AG10803 (cell line): ENCODE measurements at regions not wholly inside any gene's neighbourhood (a gene's known extent, or its start where the extent isn't known, plus 50 kb on each side); places are given as distances from the start of the nearest gene placed in this dataset.
"Not testable (repeated sequence)": the region's sequence is repeated elsewhere in the genome, so short reads cannot be mapped to it uniquely, and the experiment has no call there.

ENCODE experiments used
- DNase-seq: peaks from one replicate; pipeline ENCODE4 v3.0.0; 2010; ENCODE audit warnings: low read depth
- H3K4me3 ChIP-seq: 2 replicates; pipeline ENCODE4 v1.5.1; 2011; ENCODE audit warnings: mild to moderate bottlenecking, low read length, control low read depth
- TF ChIP-seq, protein P1 (sequence below): conservative IDR thresholded peaks from 2 replicates; pipeline ENCODE4 v1.5.1; 2011; ENCODE audit warnings: mild to moderate bottlenecking, low read length, control low read depth, inconsistent platforms

DNA sequence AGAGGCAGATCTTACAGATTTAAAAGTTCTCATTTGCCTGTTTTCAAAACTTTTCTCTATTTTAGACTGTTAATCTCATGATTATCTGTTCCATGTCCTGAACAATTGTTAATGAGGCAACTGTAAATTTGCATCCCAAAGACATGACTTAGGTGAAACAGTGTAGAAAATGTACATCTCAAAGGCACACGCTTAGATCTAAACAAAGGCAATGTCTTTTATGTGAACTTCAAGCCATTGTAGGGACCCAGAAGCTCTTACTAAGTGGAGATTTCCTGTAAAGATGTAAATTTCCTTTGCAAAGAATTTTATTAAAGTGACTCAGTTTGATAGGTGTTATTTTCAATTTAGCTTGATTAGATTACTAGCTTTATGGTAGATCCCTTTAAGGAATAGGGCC is 125.2 kb upstream of the F3 start:
- no peak for DNase-seq
- TF ChIP-seq, protein P1, sequence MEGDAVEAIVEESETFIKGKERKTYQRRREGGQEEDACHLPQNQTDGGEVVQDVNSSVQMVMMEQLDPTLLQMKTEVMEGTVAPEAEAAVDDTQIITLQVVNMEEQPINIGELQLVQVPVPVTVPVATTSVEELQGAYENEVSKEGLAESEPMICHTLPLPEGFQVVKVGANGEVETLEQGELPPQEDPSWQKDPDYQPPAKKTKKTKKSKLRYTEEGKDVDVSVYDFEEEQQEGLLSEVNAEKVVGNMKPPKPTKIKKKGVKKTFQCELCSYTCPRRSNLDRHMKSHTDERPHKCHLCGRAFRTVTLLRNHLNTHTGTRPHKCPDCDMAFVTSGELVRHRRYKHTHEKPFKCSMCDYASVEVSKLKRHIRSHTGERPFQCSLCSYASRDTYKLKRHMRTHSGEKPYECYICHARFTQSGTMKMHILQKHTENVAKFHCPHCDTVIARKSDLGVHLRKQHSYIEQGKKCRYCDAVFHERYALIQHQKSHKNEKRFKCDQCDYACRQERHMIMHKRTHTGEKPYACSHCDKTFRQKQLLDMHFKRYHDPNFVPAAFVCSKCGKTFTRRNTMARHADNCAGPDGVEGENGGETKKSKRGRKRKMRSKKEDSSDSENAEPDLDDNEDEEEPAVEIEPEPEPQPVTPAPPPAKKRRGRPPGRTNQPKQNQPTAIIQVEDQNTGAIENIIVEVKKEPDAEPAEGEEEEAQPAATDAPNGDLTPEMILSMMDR, result no peak
- no peak overlapping the region for H3K4me3 ChIP-seq

DNA sequence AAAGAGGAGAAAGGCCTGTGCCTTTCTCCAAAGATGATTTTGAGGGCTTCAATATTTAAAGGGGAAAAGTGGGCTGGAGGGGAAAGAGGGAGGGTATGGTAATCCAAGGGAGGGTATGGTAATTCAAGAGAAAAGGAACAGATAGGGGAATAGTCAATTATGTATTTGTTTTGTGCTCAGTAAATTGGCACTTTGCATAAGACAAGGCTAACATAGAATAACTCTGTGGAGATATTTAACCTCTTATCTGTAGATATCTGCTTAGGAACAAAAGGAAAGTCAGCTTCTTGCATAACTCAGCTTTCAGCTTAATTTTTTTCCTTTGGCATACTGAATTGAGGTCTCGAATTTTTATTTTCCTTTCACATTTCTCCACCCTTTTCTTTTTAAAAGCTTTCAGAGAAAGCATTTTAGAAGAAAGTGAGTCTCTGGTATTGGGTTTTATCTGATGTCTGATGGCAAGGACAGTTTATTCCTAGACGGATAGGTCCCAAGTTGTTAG is 119.9 kb upstream of the F3 start:
- H3K4me3 ChIP-seq, result no peak overlapping the region
- DNase-seq, result no peak
- TF ChIP-seq, protein P1, result no peak

DNA sequence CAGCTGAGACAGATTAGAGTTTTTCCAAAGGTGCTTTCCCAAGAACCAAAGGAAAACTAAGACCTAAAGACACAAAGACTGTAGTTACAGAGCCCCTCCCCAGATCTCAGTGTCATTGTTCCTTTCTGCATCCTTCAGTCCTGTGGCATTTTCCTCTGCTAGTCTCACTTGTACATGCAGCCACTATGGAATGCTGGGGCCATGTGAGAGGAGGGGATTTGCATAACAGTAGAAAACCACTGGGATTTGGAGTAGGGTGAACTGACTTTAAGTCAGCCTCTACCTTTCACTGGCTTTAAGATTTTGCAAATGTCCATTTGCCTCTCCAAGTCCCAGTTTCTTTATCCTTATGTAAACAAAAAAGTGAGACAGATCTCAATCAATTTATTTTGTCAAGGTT is 119.4 kb upstream of the F3 start:
- TF ChIP-seq, protein P1, result no peak
- peak; percentile 44 for DNase-seq
- no peak overlapping the region for H3K4me3 ChIP-seq

DNA sequence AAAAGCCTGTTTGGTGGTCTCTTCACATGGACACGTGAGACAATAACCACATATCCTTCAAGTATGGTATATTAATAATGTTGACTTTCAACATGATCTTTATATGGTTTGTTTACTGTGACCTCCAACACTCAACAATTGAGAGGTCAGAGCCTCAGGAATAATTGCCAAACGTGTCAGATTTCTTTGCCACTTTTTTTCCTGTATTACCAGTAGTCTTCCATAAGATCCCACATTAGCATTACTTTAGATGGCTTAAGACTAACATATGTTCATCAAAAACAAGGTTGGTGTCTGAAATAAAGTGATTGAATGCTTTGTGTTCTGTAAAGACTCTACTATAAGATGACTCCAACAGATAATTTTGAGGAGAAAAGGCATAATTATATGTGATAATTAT is 118.7 kb upstream of the F3 start:
- TF ChIP-seq, protein P1, result no peak
- DNase-seq, result no peak
- H3K4me3 ChIP-seq, result no peak overlapping the region

DNA sequence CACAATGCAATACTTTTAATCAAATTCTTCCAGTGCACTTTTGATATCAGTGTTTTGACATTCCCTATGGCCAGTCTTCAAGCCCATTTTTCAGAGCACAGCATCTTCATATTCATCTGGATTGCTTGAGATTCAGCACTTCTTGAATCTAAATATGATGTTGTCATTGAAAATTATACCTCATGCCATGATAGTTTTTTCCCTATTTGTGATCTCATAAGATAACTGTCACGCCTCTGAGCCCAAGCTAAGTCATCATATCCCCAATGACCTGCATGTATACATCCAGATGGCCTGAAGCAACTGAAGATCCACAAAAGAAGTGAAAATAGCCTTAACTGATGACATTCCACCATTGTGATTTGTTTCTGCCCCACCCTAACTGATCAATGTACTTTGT is 117.6 kb upstream of the F3 start:
- DNase-seq, H3K4me3 ChIP-seq: not testable (repeated sequence)

DNA sequence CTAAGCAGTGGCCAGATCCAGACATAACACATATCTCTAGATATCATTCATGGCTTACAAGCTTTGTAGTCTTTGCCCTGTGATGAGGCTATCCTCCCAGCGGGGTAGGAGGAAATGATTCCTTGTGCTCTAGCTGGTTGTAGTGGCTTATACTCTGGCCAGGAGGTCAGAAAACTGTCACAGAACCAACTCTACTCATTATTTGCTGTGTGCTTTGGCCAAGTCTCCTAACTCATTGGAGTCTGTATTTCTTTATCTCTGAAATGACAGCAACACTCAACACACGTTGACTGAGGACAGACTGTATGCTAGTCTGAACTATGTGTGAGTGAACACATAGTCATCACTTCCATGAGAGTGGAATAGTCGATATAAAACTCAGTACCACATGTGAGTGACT is 116.7 kb upstream of the F3 start:
- DNase-seq, result peak; percentile 49
- TF ChIP-seq, protein P1, result no peak
- H3K4me3 ChIP-seq, result no peak overlapping the region

DNA sequence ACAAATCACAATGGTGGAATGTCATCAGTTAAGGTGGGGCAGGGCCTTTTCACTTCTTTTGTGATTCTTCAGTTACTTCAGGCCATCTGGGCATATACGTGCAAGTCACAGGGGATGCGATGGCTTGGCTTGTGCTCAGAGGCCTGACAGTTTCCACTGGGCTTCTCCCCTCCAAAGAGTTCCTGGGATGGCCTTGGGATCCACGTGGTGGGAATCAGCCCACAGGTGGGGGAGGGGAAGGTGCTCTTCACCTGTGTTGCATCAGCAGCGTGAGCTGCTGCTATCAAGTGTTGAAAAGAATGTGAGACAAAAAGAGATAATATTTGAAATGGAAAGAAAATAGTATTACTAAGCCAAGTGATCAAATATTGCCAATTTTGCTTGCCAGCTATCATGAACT is 116.2 kb upstream of the F3 start:
- DNase-seq, H3K4me3 ChIP-seq: not testable (repeated sequence)

DNA sequence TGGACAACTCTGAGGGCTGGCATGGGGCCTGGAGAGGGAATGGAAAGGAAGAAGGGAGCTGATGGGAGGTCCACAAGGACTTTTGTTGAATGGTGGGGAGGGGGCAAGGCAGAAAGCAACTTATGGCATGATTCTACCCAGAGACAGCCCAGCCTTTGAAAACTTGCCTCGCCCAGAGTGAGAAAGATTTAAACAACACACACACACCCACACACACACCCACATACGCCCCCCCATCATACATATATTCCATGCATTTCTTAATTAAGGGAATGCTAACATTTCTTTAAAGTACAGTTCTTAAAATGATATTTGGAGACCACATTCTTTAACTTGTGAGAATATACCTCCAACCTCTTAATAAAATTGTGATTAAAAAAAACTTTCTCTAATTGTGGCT is 115.4 kb upstream of the F3 start:
- DNase-seq, result no peak
- TF ChIP-seq, protein P1, result no peak
- no peak overlapping the region for H3K4me3 ChIP-seq
